Motor neuron (in vitro differentiated cells): ENCODE measurements at regions not wholly inside any gene's neighbourhood (a gene's known extent, or its start where the extent isn't known, plus 50 kb on each side); places are given as distances from the start of the nearest gene placed in this dataset.

Experiments used
- ATAC-seq, 8 experiments: fragments of 200-7000 bp; cut with Tn5 transposase; replicated peaks in 6 of 8; 2 replicates each; pipeline ENCODE4 v1.8.0; 2021; ENCODE audit warnings: mild to moderate bottlenecking in 8 of 8, moderate library complexity in 8 of 8
- H3K27ac ChIP-seq, 2 donors: fragments of 250-450 bp; sonication (Bioruptor Pico); 2 replicates each; pipeline ENCODE4 v1.9.0; 2021; ENCODE audit warnings: antibody characterized with exemption in 2 of 2, mild to moderate bottlenecking in 2 of 2, moderate library complexity in 1 of 2
- H3K4me1 ChIP-seq, 2 donors: fragments of 250-450 bp; sonication (Bioruptor Pico); replicated peaks in 1 of 2; 2 replicates each; pipeline ENCODE4 v1.6.1; 2021; ENCODE audit warnings: antibody characterized with exemption in 2 of 2, mild to moderate bottlenecking in 2 of 2, moderate library complexity in 1 of 2
- H3K4me3 ChIP-seq, 5 donors: fragments of 250-450 bp; sonication (Bioruptor Pico); 2 replicates each; pipeline ENCODE4 v1.9.0; 2021; ENCODE audit warnings: antibody characterized with exemption in 5 of 5, mild to moderate bottlenecking in 5 of 5, moderate library complexity in 4 of 5
- WGBS, 10 experiments: fragments of 450-650 bp; shearing (Covaris generic); methylation state at CpG; one replicate each; pipeline ENCODE4 v1.0.0; 2022; 5-methylcytosine and 5-hydroxymethylcytosine counted together
- in situ Hi-C, 9 experiments: fragments of 400-800 bp; cut with MboI; loops; one replicate each; pipeline ENCODE4 v1.15.0; 2021; ENCODE audit warnings: low sequenced_read_pairs in 9 of 9, low pct_unique_long_range_greater_than_20kb in 2 of 9; ENCODE audit not compliant: unreplicated experiment in 9 of 9

GRCh38 chr3:109210501-109210900, 74.0 kb downstream of the C3orf85 start:
- no peak for ATAC-seq
- 18 to 100% (median 95%) methylated on average over 1 to 2 of the region's 2 CpGs for whole genome bisulfite sequencing, 10 experiments
- no peak overlapping the region for H3K27ac ChIP-seq

DNA sequence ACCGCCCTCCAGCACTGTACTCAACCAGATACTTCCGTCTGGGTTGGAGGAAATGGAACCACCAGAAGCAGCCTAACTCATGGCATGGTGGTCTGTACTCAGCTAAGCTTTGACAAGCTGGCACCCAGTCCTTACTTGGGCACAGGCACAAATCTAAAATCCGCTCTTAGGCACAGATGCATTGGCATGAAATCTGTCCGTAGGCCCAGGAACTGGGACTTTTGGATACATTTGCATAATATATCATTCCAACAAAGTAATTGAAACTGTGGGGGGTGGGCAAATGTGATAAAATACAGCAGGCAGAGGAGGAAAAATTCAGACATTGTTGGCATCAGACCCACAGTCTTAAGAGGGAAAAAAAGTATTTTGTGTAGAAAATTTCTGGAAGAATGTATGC, 75.4 kb downstream of the C3orf85 start:
- Histone ChIP-seq H3K4me3 (no peak overlapping the region), H3K27ac (no peak overlapping the region), H3K4me1 (no peaks in the 10 kb centered on the region)
- in situ Hi-C loops: no loop called here
- ATAC-seq: no peak
- WGBS, 10 experiments: 4 to 100% (median 76%) methylated on average over 1 to 4 of the region's 4 CpGs; no CpG with 5 or more reads in 3 of the 10 experiments

More at GRCh38 chr3:109210501-109210900, 74.0 kb downstream of the C3orf85 start:
- Histone ChIP-seq H3K4me1 (no peaks in the 10 kb centered on the region), H3K4me3 (no peak overlapping the region)
- in situ Hi-C loops: no loop called here

DNA sequence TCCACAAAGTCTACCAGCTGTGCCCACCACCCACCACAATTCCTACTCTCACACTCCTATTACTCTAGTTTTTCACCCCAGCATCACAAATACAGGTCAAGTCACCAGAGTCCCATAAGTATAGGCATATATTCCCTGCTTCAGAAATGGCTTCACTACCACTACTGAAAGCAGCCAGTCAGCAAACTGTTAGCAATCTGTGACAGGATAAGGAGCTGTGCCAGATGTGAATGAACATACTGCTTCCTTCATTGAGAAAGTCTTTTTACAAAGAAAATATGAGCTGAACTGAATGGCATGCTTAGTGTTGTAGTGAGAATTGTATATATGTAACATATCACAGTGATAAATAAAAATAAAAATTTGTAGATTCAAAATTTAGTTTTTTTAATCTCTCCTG, 76.8 kb downstream of the C3orf85 start:
- no peak for ATAC-seq
- in situ Hi-C loops: no loop called here
- no peak overlapping the region for H3K4me3 ChIP-seq

DNA sequence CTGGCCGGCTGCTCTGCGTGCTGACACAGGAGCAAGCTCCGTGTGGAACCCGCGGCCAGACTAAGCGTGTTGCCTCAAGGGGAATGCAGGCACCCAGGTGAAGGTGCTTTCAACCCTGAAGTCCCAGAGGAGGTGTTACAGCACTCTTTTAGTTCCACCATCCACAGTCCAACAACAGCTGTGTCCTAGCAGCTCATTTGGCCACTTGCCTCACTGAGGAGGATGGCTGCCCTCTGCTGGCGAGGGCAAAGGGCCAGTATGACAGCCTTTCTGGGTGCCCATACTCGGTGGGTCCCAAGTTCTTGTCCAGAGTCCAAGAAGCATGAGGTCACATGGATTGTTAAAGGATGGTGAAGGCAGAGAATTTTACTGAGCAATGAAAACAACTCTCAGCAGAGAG, 87.8 kb downstream of the C3orf85 start:
- Histone ChIP-seq H3K4me3 (no peak overlapping the region), H3K27ac (no peak overlapping the region), H3K4me1 (no peaks in the 10 kb centered on the region)
- WGBS, 10 experiments: 14 to 96% (median 80%) methylated on average over 1 to 6 of the region's 8 CpGs; no CpG with 5 or more reads in 4 of the 10 experiments
- in situ Hi-C loops: no loop called here
- peak in 1 of 8 experiments; percentile 33 for ATAC-seq

More for the DNA sequence above, 76.8 kb downstream of the C3orf85 start:
- no peak overlapping the region for H3K27ac ChIP-seq
- no peaks in the 10 kb centered on the region for H3K4me1 ChIP-seq

DNA sequence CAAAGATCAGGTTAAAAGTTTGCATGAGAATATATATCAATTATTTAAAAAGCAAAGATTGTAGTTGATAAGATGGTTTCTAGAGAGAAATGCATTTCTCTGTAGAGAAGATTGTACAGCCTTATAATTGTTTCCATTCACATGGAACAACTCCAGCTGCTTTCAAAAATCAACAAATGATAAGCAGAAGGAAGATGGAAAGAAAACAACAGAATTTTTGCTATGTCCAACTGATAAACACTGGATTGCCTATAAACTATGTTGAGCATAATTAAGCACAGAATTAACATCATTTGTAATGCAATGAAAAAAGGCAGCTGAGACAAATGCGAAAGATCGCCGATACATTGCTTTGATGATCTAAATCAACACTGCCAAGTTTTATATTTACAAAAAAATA, 89.0 kb downstream of the C3orf85 start:
- Histone ChIP-seq H3K4me1 (no peaks in the 10 kb centered on the region), H3K27ac (no peak overlapping the region), H3K4me3 (no peak overlapping the region)
- in situ Hi-C loops: no loop called here
- no peak for ATAC-seq
- whole genome bisulfite sequencing, 10 experiments: 0 to 100% (median 61%) methylated on average over 2 to 3 of the region's 3 CpGs; no CpG with 5 or more reads in 1 of the 10 experiments

DNA sequence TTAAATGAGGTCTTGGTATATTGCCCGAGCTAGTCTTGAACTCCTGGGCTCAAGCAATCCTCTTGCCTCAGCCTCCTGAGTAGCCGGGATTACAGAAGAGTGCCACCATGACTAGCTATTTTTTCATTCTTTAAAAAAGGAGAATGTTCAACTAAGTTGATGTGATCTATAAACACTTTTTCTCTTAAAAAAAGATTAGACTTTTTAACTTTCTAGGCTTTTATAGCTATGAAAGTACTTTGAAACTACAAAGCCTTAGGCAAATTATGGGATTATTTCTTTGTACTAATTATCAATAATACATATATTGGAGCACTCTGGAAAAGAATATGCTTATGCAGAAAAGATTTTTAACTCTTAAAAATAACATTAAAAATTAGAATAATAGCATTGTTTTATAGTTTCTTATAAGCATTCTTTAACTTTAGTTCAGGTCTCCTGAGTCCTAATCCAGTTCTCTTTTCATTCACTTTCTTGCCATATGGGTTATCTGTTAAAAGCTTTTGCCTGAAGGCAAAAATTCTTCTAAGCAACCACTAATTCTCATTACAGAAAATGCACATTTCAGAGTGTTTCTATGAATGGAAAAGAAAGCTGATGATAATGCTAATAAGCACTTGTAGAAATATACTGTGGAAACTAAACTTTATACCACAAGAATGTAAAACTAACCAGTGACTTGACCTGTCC, 87.8 kb downstream of the DPPA2 start:
- ATAC-seq: peak in 1 of 8 experiments; percentile 27

DNA sequence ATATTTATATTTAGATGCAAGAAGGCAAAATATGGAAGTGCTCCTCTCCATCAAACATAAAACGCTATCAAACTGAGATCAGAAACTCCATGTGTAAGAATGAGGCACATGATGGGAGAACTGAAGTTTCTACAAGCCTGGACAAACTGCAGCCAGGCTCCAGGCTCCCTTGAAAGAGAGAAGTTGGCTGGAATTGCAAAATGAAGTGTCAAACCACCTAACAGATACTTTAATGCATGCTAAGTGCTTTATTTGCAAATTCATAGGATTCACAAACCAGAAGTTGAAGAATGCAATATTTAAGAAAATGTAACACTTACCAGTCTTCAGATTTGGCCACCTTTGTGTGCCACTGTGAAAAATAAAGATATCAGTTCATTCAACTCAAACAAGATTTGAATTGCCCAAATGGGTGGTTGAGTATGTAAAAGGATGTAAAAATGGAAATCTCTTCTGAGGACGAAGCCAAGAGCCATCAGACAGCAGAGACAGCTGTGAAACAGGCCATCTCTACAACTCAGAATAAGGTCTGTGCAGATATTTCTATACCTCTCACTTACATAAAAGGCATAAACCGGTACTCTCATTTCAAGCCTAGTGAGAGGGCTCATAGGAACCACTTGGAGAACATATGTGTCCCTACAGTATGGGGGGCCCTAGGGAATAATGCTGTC, 87.0 kb downstream of the DPPA2 start:
- WGBS, 10 experiments: 0 to 100% (median 71%) methylated on average over 1 to 3 of the region's 3 CpGs; no CpG with 5 or more reads in 1 of the 10 experiments
- Histone ChIP-seq H3K27ac (no peak overlapping the region), H3K4me3 (no peak overlapping the region), H3K4me1 (no peaks in the 10 kb centered on the region)
- ATAC-seq: peak in 3 of 8 experiments; percentile 51 to 90 (median 73)
- in situ Hi-C loops: no loop called here

More for the DNA sequence above, 87.8 kb downstream of the DPPA2 start:
- 0 to 100% (median 86%) methylated on average over 1 to 2 of the region's 2 CpGs for WGBS, 10 experiments
- Histone ChIP-seq H3K4me1 (no peaks in the 10 kb centered on the region), H3K4me3 (no peak overlapping the region), H3K27ac (no peak overlapping the region)
- in situ Hi-C loops: no loop called here

DNA sequence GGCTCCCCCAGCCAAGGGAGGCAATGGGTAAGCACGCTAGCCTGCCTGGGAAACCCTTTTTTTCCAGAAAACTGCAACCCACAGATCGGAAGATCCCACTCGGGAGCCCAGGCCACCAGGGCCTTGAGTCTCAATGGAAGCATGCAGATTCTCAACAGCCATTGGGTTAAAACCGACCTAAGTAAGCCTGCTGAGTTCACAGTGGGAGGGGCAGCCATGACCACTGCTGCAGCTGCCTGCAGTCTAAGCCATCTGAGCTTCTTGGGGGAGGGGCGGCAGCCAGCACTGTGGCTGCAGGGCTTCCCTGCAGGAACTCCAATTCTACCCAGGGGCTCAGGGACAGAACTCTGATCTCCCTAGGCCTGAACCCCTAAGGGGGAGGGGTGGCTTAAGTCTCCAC, 82.0 kb downstream of the DPPA2 start:
- ATAC-seq: no peak
- Histone ChIP-seq H3K27ac (no peak overlapping the region), H3K4me1 (no peaks in the 10 kb centered on the region), H3K4me3 (no peak overlapping the region)
- 40 to 87% methylated on average over 1 to 3 of the region's 5 CpGs; no CpG with 5 or more reads in 8 of the 10 experiments for WGBS, 10 experiments
- in situ Hi-C loops: no loop called here

DNA sequence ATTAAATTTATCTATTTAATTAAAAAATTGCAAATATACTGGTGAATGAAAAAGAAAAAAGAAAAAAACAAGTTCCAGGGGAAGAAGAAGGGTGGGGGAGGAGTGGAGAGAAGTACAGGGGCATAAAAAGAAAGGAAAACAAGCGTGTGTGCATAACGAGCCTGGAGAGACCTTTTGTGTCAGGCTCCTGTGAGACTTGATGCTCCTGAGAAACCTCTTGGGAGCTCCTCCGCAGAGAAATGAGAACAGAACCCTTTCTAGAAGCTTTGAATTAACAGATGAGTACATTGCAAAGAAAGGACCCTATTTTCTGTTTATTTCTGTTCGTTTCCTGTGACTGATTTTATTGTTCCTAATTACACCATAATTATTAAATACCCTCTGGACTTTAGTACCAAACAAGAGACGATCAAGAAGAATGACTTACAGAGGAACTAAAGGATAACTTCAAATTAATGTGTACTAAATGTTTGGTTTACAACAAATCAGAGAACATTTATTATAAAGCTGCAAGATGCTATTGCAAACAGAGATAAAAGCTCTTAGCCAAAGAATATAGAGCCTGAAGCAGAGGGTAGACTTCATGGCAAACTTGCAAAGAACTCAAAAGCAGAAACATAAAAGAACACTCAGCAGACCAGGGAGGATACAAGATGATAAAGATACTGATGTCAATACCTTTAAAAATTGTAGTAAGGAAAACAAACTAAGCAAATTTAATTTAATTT, 74.7 kb downstream of the DPPA2 start:
- H3K27ac ChIP-seq: no peak overlapping the region
- 0 to 66% (median 38%) methylated on average over 2 to 5 of the region's 5 CpGs for WGBS, 10 experiments
- in situ Hi-C loops: no loop called here
- H3K4me1 ChIP-seq: no peaks in the 10 kb centered on the region
- ATAC-seq: no peak
- H3K4me3 ChIP-seq: no peak overlapping the region

DNA sequence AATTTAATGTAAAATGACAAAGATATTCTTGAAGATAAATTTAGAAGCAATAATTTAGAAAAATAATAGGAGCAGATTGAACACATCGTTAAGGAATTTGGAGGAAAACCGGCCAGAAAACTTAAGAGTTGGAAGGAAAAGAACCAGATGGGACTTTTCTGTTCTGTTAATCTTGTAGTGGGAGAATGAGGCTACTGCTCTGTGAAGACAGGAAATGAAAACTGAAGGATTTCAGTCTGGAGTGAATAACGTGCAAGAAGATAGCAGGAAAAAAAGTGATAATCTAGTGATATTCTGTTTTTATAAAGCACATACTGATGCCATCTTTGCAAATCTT, 74.2 kb downstream of the DPPA2 start:
- no peak for ATAC-seq
- in situ Hi-C loops: no loop called here

More for the DNA sequence above, 74.2 kb downstream of the DPPA2 start:
- H3K4me1 ChIP-seq: no peaks in the 10 kb centered on the region
- no peak overlapping the region for H3K4me3 ChIP-seq
- 0 to 100% (median 82%) methylated on average over 1 to 3 of the region's 3 CpGs; no CpG with 5 or more reads in 1 of the 10 experiments for WGBS, 10 experiments
- H3K27ac ChIP-seq: no peak overlapping the region
